GM18858 (cell line): ENCODE measurements at regions not wholly inside any gene's neighbourhood (a gene's known extent, or its start where the extent isn't known, plus 50 kb on each side); places are given as distances from the start of the nearest gene placed in this dataset.
"Not testable (repeated sequence)": the region's sequence is repeated elsewhere in the genome, so short reads cannot be mapped to it uniquely, and the experiment has no call there.

Experiments used
- ATAC-seq: cut with Tn5 transposase; IDR thresholded peaks from one replicate; pipeline ENCODE4 v1.9.1; 2021; ENCODE audit not compliant: unreplicated experiment

DNA sequence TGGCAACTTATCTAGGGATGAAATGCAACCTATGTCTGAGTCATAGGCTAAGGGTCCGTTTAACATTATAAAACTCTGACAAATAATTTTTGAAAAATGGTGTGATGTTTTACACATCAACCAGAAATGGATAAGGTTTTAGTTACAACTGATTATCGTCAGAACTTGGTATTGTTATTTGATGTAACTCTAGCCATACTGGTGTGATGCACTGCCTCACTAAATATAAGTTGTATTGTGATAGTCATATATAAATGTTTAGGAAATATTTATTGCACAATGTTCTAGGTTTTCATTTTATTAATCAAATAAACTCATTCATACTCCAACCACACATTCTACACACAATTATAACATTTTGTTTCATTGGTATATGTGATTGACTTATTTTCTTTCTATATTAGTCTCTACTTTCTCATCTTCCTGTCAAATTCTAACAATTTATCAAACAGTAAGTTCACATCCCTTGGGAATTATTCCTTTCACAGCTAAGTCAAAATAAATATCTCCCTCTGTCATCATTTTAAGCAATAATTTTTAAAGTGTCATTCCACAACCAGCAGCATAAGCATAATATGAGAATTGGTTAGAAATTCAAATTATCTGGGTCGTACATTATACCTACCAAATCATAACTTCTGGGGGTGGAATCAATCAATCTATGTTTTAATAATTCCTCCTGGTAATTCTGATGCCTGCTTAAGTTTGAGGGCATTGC lies 873.9 kb downstream of the SLITRK1 start:
- no peak for ATAC-seq

GRCh38 chr13:83007226-83007625 lies 875.0 kb downstream of the SLITRK1 start:
- ATAC-seq = no peak

- no peak for ATAC-seq
These were observed 879.1 kb downstream of the SLITRK1 start for GRCh38 chr13:83003185-83003584.

DNA sequence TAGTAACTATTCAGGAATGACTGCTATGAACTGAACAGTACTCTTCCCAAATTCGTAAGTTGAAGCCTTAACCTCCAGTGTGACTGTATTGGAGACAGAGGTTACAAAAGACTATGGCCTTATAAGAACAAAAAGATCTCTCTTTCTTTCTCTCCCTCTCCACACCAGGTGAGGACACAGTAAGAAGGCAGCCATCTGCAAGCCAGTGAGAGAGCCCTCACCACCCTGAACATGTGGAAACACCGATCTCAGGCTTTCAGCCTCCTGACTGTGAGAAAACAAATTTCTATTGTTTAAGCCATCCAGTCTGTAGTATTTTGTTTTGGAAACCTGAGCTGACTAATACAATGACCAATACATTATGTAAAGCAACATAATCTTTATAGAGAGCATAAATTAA lies 888.9 kb downstream of the SLITRK1 start:
- no peak for ATAC-seq

- ATAC-seq = no peak
These were observed 905.8 kb downstream of the SLITRK1 start for GRCh38 chr13:82976499-82976898.

- ATAC-seq = no peak
These were observed 918.8 kb downstream of the SLITRK1 start for GRCh38 chr13:82963226-82964099.

GRCh38 chr13:82962397-82962796 lies 919.9 kb downstream of the SLITRK1 start:
- no peak for ATAC-seq

GRCh38 chr13:82961757-82962156 lies 920.5 kb downstream of the SLITRK1 start:
- no peak for ATAC-seq

DNA sequence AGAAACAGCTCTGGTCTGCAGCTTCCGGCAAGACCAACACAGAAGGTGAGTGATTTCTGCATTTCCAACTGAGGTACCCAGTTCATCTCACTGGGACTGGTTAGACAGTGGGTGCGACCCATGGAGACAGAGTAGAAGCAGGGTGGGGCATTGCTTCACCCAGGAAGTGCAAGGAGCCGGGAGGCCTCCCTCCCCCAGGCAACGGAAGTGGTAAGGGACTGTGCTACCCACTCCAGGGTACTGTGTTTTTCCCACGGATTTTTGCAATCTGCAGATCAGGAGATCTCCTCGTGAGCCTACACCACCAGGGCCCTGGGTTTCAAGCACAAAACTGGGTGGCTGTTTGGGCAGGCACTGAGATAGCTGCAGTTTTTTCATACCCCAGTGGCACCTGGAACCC lies 929.9 kb downstream of the SLITRK1 start:
- ATAC-seq = not testable (repeated sequence)

DNA sequence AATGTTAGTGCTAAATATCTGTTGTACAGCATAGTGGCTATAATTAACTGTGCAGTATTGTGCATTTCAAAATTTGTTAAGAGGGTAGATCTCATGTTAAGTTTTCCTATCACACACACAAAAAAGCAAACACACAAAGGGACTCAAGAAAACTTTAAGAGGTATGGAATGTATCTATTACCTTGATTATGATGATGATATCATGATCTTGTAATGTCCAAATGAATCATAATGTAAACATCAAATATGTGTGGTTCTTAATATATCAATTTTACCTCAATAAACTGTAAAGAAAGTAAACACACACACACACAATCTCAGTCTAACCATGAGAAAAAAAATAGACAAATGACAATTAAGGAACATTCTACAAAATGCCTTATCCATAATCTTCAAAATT lies 934.6 kb downstream of the SLITRK1 start:
- ATAC-seq = no peak

DNA sequence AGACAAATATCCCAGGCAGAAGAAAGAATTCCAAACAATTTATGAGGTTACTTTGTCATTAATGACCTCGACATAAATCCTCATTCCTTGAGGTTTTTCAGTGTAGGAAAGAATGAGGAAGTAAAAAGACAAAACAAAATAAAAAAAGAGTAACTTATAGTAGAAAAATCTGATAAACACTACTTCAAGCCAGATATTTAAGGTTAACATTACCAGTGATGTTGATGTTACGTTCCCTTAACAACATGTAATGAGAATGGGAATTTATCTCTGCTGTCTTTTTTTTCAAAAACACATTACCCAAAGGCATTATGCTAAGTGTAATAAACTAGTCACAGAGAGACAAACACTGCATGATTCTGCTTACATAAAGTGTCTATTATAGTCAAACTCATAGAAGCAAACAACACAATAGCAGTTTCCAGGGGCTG lies 935.1 kb downstream of the SLITRK1 start:
- ATAC-seq = no peak

DNA sequence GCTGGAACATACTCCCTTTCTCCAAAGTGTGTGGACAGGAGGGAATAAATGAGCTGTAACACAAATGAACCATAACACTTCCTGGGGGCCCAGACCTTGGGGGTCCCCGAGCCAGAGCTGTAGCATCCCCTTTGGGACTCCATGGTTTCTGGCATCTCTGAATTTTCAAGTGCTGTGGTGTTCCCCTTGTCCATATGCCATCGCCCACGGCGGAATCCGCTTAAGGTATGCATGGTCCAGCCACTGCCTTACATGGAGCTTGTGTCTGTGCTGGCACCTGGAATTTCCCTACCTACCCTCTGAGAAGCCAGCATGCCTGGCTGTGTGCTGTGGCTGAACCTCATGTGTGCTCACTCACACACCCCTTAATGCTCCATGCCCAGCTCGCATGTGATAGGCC lies 943.6 kb downstream of the SLITRK1 start:
- ATAC-seq = no peak

DNA sequence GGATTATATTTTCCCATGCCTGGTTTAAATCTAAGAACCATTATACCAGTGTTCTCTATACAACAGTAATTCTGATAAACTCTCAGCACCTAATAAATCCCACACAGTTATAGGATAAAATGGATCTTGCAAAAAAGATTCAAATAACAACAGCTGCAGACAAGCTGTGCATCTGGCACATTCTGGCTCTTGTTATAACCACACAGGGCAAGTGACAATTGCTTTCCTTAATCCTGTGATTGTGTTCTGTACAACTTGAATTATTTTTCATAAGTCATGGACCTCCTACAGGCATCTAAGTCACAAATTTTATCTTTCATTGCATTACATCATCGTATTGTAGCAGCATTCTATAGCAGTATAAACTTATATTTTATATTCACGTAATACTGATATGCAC lies 948.3 kb downstream of the SLITRK1 start:
- ATAC-seq = no peak

DNA sequence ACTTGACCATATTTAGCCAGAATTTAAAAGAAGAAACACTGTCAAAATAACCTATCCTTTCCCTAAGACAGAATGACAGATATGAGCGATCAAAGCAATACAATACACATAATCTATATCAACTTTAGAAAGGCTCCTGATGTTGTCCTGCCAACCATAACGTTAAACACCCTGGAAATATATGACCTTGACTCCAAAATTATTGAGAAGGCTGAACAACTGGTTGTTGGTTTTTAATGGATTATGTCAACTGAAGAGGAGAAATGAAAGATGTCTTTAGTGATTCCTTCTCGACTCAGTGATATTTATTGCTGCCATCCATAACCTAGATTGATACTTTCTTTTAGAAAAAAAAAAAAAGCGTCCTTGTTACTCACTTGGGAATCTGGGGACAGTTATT lies 957.2 kb downstream of the SLITRK1 start:
- no peak for ATAC-seq

DNA sequence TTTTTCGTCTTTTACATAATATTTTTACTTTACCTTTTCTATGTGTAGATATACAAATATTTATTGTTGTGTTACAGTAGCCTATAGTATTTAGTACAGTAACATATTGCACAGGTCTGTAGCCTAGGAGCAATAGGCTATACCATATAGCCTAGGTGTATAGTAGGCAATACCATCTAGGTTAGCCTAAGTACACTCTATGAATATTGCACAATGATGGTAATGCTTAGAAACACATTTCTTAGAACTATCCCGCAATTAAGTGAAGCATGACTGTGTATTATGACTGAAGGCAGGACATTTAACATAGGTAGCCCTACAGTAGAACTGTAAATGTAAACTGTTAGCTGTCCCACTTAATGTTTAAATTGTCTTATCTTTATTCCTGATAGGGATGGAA lies 964.3 kb downstream of the SLITRK1 start:
- ATAC-seq = no peak

DNA sequence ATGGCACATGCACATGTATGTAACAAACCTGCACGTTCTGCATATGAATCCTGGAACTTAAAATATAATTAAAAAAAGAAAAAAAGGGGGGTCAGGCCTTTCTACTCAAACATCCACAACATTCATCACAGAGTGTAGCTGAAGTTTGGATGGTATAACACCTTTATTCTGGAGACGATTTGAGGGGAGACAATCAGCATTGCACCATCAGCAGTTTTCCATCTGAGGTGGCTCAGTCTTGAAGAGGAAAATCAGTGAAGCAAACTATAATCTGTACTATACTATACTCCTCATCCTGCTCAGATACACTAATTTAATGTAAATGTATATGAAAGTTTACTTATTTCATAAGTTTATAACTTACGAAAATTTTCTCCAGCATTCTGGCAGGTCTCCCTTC lies 969.7 kb downstream of the SLITRK1 start:
- ATAC-seq = no peak

DNA sequence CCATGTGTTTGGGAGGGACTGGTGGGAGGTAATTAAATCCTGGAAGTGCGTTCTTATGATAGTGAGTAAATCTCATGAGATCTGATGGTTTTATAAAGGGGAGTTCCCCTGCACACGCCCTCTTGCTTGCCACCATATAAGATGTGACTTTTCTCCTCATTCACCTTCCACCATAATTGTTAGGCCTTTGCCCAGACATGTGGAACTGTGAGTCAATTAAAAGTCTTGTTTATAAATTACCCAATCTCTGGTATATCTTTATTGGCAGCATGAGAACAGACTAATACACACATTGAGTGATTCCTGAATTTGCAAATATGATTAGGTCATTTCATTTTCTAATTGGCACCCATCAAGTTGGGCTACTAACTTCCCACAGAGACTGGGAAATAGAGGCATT lies 977.2 kb downstream of the SLITRK1 start:
- no peak for ATAC-seq

GRCh38 chr13:82900453-82900852 lies 981.8 kb downstream of the SLITRK1 start:
- ATAC-seq = no peak

- ATAC-seq = no peak
These were observed 983.7 kb downstream of the SLITRK1 start for GRCh38 chr13:82898586-82898985.

DNA sequence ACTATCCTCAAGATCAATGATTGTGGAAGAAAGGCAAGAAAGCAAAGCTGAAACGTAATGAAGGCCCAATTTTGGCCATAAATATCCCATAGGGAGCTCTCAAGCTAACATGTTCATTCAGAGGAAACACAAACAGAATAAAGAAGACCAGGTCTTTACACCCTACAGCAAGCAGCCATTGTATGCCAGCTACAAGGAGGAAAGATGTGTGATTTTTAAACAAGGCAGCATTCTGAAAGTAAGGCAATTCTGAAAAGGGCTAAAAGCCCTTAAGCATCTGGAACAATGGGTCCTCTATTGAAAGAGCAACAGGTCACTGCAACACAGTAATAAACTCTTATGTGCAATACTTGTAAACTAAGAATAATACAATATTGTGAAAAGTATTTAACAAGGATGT lies 1002.4 kb downstream of the SLITRK1 start:
- ATAC-seq = no peak

GRCh38 chr13:82878536-82878935 lies 1003.7 kb downstream of the SLITRK1 start:
- no peak for ATAC-seq

DNA sequence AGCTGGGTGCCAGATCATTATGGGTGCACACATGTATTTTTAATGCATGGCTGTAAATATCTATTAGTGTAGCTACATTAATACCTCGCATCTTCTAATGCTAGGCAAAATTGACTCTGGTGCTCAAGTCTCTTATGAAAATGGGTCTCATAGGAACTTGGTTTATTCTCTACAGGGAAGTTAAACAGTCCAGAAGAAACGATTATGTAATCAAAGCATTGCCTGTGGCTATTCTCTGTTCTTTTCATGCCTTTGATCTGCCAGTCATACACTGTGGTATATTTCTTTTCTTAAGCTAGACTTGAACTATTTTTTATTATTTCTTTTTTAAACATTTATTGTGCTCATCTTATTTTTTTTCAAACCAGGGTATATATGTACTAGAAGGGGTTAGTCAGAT lies 1015.0 kb downstream of the SLITRK1 start:
- ATAC-seq = no peak
